Transverse colon (tissue), 4 donors: ENCODE measurements at regions not wholly inside any gene's neighbourhood (a gene's known extent, or its start where the extent isn't known, plus 50 kb on each side); places are given as distances from the start of the nearest gene placed in this dataset.

Experiments used
- DNase-seq: peaks from one replicate; pipeline ENCODE4 v3.0.0-alpha.2; 2019
- H3K27ac ChIP-seq, 4 donors: fragments of 200-600 bp; sonication (generic); 2 replicates each; pipeline ENCODE4 v1.5.1; 2016 to 2018; ENCODE audit warnings: inconsistent platforms in 4 of 4
- H3K27me3 ChIP-seq: fragments of 200-600 bp; sonication (generic); 2 replicates; pipeline ENCODE4 v1.5.1; 2017; ENCODE audit warnings: inconsistent platforms
- H3K36me3 ChIP-seq, 4 donors: fragments of 200-600 bp; sonication (generic); 2 replicates each; pipeline ENCODE4 v1.5.1; 2017 to 2019; ENCODE audit warnings: inconsistent platforms in 4 of 4
- H3K4me1 ChIP-seq, 4 donors: fragments of 200-600 bp; sonication (generic); 2 replicates each; pipeline ENCODE4 v1.5.1; 2017 to 2020; ENCODE audit warnings: inconsistent platforms in 4 of 4
- H3K4me3 ChIP-seq, 4 donors: fragments of 200-600 bp; sonication (generic); 1 replicate in 1 of 4; 2 replicates in 3 of 4; pipeline versions ENCODE4 v1.5.1 to v1.6.1; 2017 to 2019; ENCODE audit warnings: inconsistent platforms in 4 of 4
- H3K9me3 ChIP-seq, 2 donors: fragments of 200-600 bp; sonication (generic); 2 replicates each; pipeline ENCODE4 v1.5.1; 2017 to 2019; ENCODE audit warnings: inconsistent platforms in 2 of 2
- CTCF ChIP-seq, 5 experiments: fragments of 200-600 bp in 3 of 5; fragments of 450-650 bp in 2 of 5; sonication (generic) in 3 of 5; IDR thresholded peaks; 1 replicate in 2 of 5; 2 replicates in 3 of 5; pipeline ENCODE4 v1.5.1; 2016 to 2017; ENCODE audit warnings: antibody characterized with exemption in 5 of 5, inconsistent platforms in 3 of 5, mild to moderate bottlenecking in 2 of 5, moderate library complexity in 1 of 5
- EP300 ChIP-seq: sonication (generic); formaldehyde crosslinking; IDR thresholded peaks from one replicate; pipeline ENCODE4 v1.6.1; 2017; ENCODE audit warnings: antibody characterized with exemption, low read depth
- POLR2A ChIP-seq: fragments of 450-650 bp; IDR thresholded peaks from one replicate; pipeline ENCODE4 v1.6.1; 2016; ENCODE audit warnings: antibody characterized with exemption, mild to moderate bottlenecking, moderate library complexity
- POLR2AphosphoS5 ChIP-seq, 3 donors: sonication (generic); formaldehyde crosslinking; IDR thresholded peaks; one replicate each; pipeline ENCODE4 v1.6.1; 2016; ENCODE audit warnings: antibody characterized with exemption in 3 of 3
- whole genome bisulfite sequencing, 2 donors: methylation state at CpG; one replicate each; pipeline ENCODE4 v1.1.5; 2018; ENCODE audit warnings: low coverage in 1 of 2; 5-methylcytosine and 5-hydroxymethylcytosine counted together
- in situ Hi-C, 4 donors: fragments of 200-750 bp; cut with MboI; loops; one replicate each; pipeline versions ENCODE4 v1.15.0 to v1.15.1; 2017; ENCODE audit warnings: low sequenced_read_pairs in 3 of 4, low pct_ligation_motif_present in 1 of 4, low pct_unique_long_range_greater_than_20kb in 1 of 4
- intact Hi-C: fragments of 100-400 bp; cut with DNase I; formaldehyde crosslinking; loops from one replicate; pipeline ENCODE4 v1.15.1; 2023; ENCODE audit warnings: low total_unique reads

DNA sequence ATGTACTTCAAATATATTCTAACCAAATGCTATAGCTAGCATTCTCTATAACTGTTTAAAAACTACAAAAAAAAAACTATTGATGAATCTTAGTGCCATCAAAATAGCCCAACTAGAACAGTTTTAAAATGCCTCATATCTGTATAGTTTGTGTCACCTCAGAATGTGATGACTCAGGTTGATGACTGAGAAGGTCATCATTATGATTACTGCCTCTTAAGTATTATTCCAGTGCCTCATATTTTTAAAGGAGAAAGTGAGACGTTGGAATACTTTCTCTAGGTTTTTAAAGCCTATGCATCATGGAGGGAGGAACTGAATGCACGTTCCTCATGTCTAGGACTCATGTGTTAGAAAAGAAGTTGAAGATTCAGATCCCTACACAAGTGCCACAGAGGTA is 88.2 kb downstream of the TMA16 start:
- no peaks in the 10 kb centered on the region for H3K4me1 ChIP-seq
- H3K27me3 ChIP-seq = no peaks in the 10 kb centered on the region
- TF ChIP-seq CTCF (IDR thresholded peaks at IDR 0.05) (no peak), EP300 (no peak), POLR2AphosphoS5 (IDR thresholded peaks at IDR 0.05) (no peak), POLR2A (no peak)
- H3K9me3 ChIP-seq = no peaks in the 10 kb centered on the region
- intact Hi-C loops = no loop called here
- in situ Hi-C loops = no loop called here
- DNase-seq = no peak
- 58 to 71% methylated on average over 2 of the region's 2 CpGs for WGBS, 2 donors
- H3K27ac ChIP-seq = no peak overlapping the region
- H3K4me3 ChIP-seq = no peak overlapping the region
- no peaks in the 10 kb centered on the region for H3K36me3 ChIP-seq

GRCh38 chr4:163587867-163588266 is 93.4 kb downstream of the TMA16 start:
- in situ Hi-C loops (no loop called here), intact Hi-C loops (loop anchor here (2.0 kb wide), 1 partner anchor 51 kb away; no protein-coding TSS in a partner anchor)
- no peak for DNase-seq
- Histone ChIP-seq H3K36me3 (no peaks in the 10 kb centered on the region), H3K27ac (no peak overlapping the region), H3K27me3 (no peaks in the 10 kb centered on the region), H3K4me3 (no peak overlapping the region), H3K9me3 (no peaks in the 10 kb centered on the region), H3K4me1 (no peaks in the 10 kb centered on the region)
- TF ChIP-seq CTCF (IDR thresholded peaks at IDR 0.05) = no peak
- no peak for TF ChIP-seq EP300
- no peak for TF ChIP-seq POLR2AphosphoS5 (IDR thresholded peaks at IDR 0.05)
- TF ChIP-seq POLR2A = no peak
- 35 to 78% methylated on average over 2 to 3 of the region's 3 CpGs for WGBS, 2 donors

DNA sequence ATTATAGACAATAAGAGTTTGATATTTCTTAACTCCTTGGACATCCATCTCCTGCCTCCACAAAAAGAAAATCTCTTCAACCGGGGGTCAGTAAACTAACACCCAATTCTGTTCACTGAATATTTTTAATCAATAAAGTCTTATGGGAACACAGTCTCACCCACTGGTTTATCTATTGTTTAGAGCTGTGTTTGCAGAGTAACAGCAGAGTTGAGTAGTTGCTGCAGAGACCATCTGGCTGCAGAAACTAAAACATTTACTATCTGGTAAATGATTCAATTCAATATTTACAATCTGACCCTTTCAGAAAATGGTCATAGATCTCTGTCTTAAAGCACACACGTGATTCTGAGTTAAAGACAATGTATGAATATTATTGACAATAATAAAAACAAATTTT is 94.0 kb downstream of the TMA16 start:
- TF ChIP-seq EP300 (no peak), CTCF (IDR thresholded peaks at IDR 0.05) (no peak), POLR2AphosphoS5 (IDR thresholded peaks at IDR 0.05) (no peak), POLR2A (no peak)
- H3K27ac ChIP-seq = no peak overlapping the region
- WGBS, 2 donors = 30% methylated on average over 2 of the region's 2 CpGs
- H3K36me3 ChIP-seq = no peaks in the 10 kb centered on the region
- DNase-seq = no peak
- H3K27me3 ChIP-seq = no peaks in the 10 kb centered on the region
- in situ Hi-C loops (no loop called here), intact Hi-C loops (loop anchor here (2.0 kb wide), 1 partner anchor 52 kb away; no protein-coding TSS in a partner anchor)
- H3K4me3 ChIP-seq = no peak overlapping the region
- H3K4me1 ChIP-seq = no peaks in the 10 kb centered on the region
- no peaks in the 10 kb centered on the region for H3K9me3 ChIP-seq

DNA sequence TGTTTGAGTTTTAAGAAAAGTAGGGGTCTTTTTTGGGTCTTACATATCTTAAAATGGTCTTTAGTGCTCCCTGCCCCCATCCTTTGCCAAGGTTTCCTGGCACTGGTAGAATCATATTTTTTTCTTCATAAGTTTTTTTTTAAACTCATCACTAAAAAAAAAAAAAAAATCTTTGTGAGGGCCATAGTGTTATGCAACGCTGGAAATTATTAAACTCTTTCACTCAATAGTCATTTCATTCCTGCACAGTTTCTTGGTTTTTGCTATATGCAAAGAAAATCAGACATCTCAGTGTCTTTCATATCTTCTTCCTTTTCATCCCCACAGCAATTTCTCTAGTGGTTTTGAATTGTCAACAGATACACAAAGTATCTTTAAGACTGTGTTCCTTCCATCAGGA is 95.6 kb downstream of the TMA16 start:
- no peaks in the 10 kb centered on the region for H3K4me1 ChIP-seq
- in situ Hi-C loops = no loop called here
- no peak overlapping the region for H3K27ac ChIP-seq
- H3K9me3 ChIP-seq = no peaks in the 10 kb centered on the region
- H3K36me3 ChIP-seq = no peaks in the 10 kb centered on the region
- 36 to 50% methylated on average over 1 of the region's 1 CpG for WGBS, 2 donors
- intact Hi-C loops = no loop called here
- TF ChIP-seq EP300 (no peak), POLR2A (no peak), CTCF (IDR thresholded peaks at IDR 0.05) (no peak), POLR2AphosphoS5 (IDR thresholded peaks at IDR 0.05) (no peak)
- no peak for DNase-seq
- no peak overlapping the region for H3K4me3 ChIP-seq
- no peaks in the 10 kb centered on the region for H3K27me3 ChIP-seq
